ENCODE measurements at regions not wholly inside any gene's neighbourhood (a gene's known extent, or its start where the extent isn't known, plus 50 kb on each side); places are given as distances from the start of the nearest gene placed in this dataset.

DNA sequence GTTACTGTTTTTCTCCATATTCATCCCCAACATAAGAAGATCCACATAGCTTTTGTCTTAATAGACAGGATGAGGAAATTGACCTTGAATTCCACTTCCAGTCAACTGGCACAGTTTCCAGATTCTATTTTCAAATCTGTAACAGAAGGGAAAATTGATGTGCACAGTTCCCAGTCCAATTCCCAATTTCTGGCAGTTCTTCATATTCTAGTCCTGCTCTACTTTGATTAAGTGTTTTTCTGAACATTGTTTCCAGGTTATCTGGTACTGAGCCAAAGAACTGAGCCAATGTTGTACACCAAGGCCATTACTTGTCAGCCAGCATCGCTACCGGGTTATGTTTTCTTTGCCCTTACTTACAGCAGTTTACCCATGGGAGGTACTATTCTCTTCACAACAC, 1755.4 kb downstream of the PLA2G4A start:
- TF ChIP-seq, protein P1, sequence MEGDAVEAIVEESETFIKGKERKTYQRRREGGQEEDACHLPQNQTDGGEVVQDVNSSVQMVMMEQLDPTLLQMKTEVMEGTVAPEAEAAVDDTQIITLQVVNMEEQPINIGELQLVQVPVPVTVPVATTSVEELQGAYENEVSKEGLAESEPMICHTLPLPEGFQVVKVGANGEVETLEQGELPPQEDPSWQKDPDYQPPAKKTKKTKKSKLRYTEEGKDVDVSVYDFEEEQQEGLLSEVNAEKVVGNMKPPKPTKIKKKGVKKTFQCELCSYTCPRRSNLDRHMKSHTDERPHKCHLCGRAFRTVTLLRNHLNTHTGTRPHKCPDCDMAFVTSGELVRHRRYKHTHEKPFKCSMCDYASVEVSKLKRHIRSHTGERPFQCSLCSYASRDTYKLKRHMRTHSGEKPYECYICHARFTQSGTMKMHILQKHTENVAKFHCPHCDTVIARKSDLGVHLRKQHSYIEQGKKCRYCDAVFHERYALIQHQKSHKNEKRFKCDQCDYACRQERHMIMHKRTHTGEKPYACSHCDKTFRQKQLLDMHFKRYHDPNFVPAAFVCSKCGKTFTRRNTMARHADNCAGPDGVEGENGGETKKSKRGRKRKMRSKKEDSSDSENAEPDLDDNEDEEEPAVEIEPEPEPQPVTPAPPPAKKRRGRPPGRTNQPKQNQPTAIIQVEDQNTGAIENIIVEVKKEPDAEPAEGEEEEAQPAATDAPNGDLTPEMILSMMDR (IDR thresholded peaks at IDR 0.05; ENCODE audit: low read depth, low read length, missing input control), result no peak
- TF ChIP-seq TAF1 (conservative IDR thresholded peaks at IDR 0.05) (no peak), EGR1 (IDR thresholded peaks at IDR 0.05; ENCODE audit: low read depth in 2 of 2) (no peak), FOXA1 (IDR thresholded peaks at IDR 0.05) (no peak), MAX (IDR thresholded peaks at IDR 0.05) (no peak), RAD21 (IDR thresholded peaks at IDR 0.05) (no peak), YY1 (IDR thresholded peaks at IDR 0.05) (no peak), GABPA (IDR thresholded peaks at IDR 0.05 in 1 of 2, conservative IDR thresholded peaks at IDR 0.05 in 1 of 2) (no peak), JUND (IDR thresholded peaks at IDR 0.05) (no peak), NR2F2 (IDR thresholded peaks at IDR 0.05) (no peak), ATF3 (IDR thresholded peaks at IDR 0.05) (no peak)
- TF ChIP-seq, protein P2, sequence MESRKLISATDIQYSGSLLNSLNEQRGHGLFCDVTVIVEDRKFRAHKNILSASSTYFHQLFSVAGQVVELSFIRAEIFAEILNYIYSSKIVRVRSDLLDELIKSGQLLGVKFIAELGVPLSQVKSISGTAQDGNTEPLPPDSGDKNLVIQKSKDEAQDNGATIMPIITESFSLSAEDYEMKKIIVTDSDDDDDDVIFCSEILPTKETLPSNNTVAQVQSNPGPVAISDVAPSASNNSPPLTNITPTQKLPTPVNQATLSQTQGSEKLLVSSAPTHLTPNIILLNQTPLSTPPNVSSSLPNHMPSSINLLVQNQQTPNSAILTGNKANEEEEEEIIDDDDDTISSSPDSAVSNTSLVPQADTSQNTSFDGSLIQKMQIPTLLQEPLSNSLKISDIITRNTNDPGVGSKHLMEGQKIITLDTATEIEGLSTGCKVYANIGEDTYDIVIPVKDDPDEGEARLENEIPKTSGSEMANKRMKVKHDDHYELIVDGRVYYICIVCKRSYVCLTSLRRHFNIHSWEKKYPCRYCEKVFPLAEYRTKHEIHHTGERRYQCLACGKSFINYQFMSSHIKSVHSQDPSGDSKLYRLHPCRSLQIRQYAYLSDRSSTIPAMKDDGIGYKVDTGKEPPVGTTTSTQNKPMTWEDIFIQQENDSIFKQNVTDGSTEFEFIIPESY (IDR thresholded peaks at IDR 0.05), result no peak
- TF ChIP-seq, protein P3, sequence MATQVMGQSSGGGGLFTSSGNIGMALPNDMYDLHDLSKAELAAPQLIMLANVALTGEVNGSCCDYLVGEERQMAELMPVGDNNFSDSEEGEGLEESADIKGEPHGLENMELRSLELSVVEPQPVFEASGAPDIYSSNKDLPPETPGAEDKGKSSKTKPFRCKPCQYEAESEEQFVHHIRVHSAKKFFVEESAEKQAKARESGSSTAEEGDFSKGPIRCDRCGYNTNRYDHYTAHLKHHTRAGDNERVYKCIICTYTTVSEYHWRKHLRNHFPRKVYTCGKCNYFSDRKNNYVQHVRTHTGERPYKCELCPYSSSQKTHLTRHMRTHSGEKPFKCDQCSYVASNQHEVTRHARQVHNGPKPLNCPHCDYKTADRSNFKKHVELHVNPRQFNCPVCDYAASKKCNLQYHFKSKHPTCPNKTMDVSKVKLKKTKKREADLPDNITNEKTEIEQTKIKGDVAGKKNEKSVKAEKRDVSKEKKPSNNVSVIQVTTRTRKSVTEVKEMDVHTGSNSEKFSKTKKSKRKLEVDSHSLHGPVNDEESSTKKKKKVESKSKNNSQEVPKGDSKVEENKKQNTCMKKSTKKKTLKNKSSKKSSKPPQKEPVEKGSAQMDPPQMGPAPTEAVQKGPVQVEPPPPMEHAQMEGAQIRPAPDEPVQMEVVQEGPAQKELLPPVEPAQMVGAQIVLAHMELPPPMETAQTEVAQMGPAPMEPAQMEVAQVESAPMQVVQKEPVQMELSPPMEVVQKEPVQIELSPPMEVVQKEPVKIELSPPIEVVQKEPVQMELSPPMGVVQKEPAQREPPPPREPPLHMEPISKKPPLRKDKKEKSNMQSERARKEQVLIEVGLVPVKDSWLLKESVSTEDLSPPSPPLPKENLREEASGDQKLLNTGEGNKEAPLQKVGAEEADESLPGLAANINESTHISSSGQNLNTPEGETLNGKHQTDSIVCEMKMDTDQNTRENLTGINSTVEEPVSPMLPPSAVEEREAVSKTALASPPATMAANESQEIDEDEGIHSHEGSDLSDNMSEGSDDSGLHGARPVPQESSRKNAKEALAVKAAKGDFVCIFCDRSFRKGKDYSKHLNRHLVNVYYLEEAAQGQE (IDR thresholded peaks at IDR 0.05), result no peak

All from liver (tissue), 3 donors.